ENCODE measurements at regions not wholly inside any gene's neighbourhood (a gene's known extent, or its start where the extent isn't known, plus 50 kb on each side); places are given as distances from the start of the nearest gene placed in this dataset.

- no peaks in the 10 kb centered on the region for H3K36me3 ChIP-seq (ENCODE audit: control insufficient read depth, insufficient read depth, low read length)
- no peak for TF ChIP-seq CTCF (conservative IDR thresholded peaks at IDR 0.05)
- no peak overlapping the region for H3K4me3 ChIP-seq (ENCODE audit: low read length)
- no peak for DNase-seq
- no peak overlapping the region for H3K9ac ChIP-seq (ENCODE audit: extremely low read depth, low read length, poor library complexity, severe bottlenecking)
- no peak overlapping the region for H3K27ac ChIP-seq (ENCODE audit: low read depth, low read length)
- no peaks in the 10 kb centered on the region for H3K4me1 Mint-ChIP-seq
- 89 to 92% methylated on average over 2 of the region's 2 CpGs for WGBS, 2 experiments (ENCODE audit: insufficient coverage in 1 of 2, insufficient read length in 1 of 2)
- no peaks in the 10 kb centered on the region for H3K4me1 ChIP-seq (ENCODE audit: control insufficient read depth, insufficient read depth, low read length)
- no peaks in the 10 kb centered on the region for H3K9me3 ChIP-seq (ENCODE audit: control insufficient read depth, low read length)
- H3K27ac Mint-ChIP-seq, result no peak overlapping the region
- H3K9me3 Mint-ChIP-seq, result peaks cover 46% of the 10 kb centered on the region
- H3K4me3 Mint-ChIP-seq, result no peak overlapping the region
- no peaks in the 10 kb centered on the region for H3K27me3 ChIP-seq (ENCODE audit: control insufficient read depth, insufficient read depth, low read length, poor library complexity, severe bottlenecking)
- no peaks in the 10 kb centered on the region for H3K27me3 Mint-ChIP-seq (ENCODE audit: insufficient read depth)
- no peaks in the 10 kb centered on the region for H3K36me3 Mint-ChIP-seq (ENCODE audit: low read depth)
These were observed 252.6 kb downstream of the MED10 start for GRCh38 chr5:6125781-6126180.

- H3K9me3 ChIP-seq (ENCODE audit: control insufficient read depth, low read length), result no peaks in the 10 kb centered on the region
- TF ChIP-seq CTCF (conservative IDR thresholded peaks at IDR 0.05), result no peak
- Mint-ChIP-seq H3K36me3 (ENCODE audit: low read depth) (no peaks in the 10 kb centered on the region), H3K27me3 (ENCODE audit: insufficient read depth) (no peaks in the 10 kb centered on the region), H3K4me1 (no peaks in the 10 kb centered on the region), H3K9me3 (peaks cover 19% of the 10 kb centered on the region), H3K27ac (no peak overlapping the region), H3K4me3 (no peak overlapping the region)
- no peak overlapping the region for H3K27ac ChIP-seq (ENCODE audit: low read depth, low read length)
- no peak for DNase-seq
- WGBS, 2 experiments (ENCODE audit: insufficient coverage in 1 of 2, insufficient read length in 1 of 2), result 94 to 97% methylated on average over 3 to 4 of the region's 4 CpGs
- H3K4me1 ChIP-seq (ENCODE audit: control insufficient read depth, insufficient read depth, low read length), result no peaks in the 10 kb centered on the region
- no peaks in the 10 kb centered on the region for H3K36me3 ChIP-seq (ENCODE audit: control insufficient read depth, insufficient read depth, low read length)
- no peaks in the 10 kb centered on the region for H3K27me3 ChIP-seq (ENCODE audit: control insufficient read depth, insufficient read depth, low read length, poor library complexity, severe bottlenecking)
- H3K9ac ChIP-seq (ENCODE audit: extremely low read depth, low read length, poor library complexity, severe bottlenecking), result no peak overlapping the region
- H3K4me3 ChIP-seq (ENCODE audit: low read length), result no peak overlapping the region
These were observed 259.7 kb downstream of the MED10 start for GRCh38 chr5:6118691-6119090.

- TF ChIP-seq CTCF (conservative IDR thresholded peaks at IDR 0.05), result no peak
- Mint-ChIP-seq H3K36me3 (ENCODE audit: low read depth) (no peaks in the 10 kb centered on the region), H3K9me3 (peaks cover 6% of the 10 kb centered on the region)
These were observed 261.1 kb downstream of the MED10 start for GRCh38 chr5:6117212-6117611.

More at GRCh38 chr5:6117212-6117611, 261.1 kb downstream of the MED10 start:
- no peak overlapping the region for H3K4me3 Mint-ChIP-seq
- H3K4me1 ChIP-seq (ENCODE audit: control insufficient read depth, insufficient read depth, low read length), result no peaks in the 10 kb centered on the region
- no peaks in the 10 kb centered on the region for H3K27me3 ChIP-seq (ENCODE audit: control insufficient read depth, insufficient read depth, low read length, poor library complexity, severe bottlenecking)
- H3K36me3 ChIP-seq (ENCODE audit: control insufficient read depth, insufficient read depth, low read length), result no peaks in the 10 kb centered on the region
- no peaks in the 10 kb centered on the region for H3K9me3 ChIP-seq (ENCODE audit: control insufficient read depth, low read length)
- no peaks in the 10 kb centered on the region for H3K4me1 Mint-ChIP-seq
- H3K27me3 Mint-ChIP-seq (ENCODE audit: insufficient read depth), result no peaks in the 10 kb centered on the region
- H3K9ac ChIP-seq (ENCODE audit: extremely low read depth, low read length, poor library complexity, severe bottlenecking), result no peak overlapping the region
- DNase-seq, result no peak
- no peak overlapping the region for H3K27ac Mint-ChIP-seq
- WGBS, 2 experiments (ENCODE audit: insufficient coverage in 1 of 2, insufficient read length in 1 of 2), result 82 to 100% methylated on average over 1 of the region's 1 CpG
- H3K4me3 ChIP-seq (ENCODE audit: low read length), result no peak overlapping the region
- H3K27ac ChIP-seq (ENCODE audit: low read depth, low read length), result no peak overlapping the region
